ENCODE measurements at regions not wholly inside any gene's neighbourhood (a gene's known extent, or its start where the extent isn't known, plus 50 kb on each side); places are given as distances from the start of the nearest gene placed in this dataset.

DNA sequence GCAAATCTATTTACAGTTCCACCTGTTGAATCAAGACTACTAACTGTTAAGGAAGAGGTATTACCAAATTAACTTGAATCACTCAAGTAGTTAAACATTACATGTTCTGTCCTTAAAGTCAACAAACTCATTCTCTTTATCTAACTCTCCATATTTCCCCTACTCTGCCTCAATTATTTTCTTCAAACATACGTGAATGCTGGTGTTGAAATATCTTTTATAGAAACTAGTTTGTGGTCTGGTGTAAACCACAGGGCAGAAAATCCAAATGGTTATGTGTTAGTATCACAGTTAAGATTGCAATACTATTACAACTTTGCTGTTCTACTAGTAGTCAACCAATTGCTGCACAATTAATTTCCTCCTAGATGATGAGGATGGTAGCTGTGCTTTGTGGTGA is 603.5 kb downstream of the KCTD16 start:
- Histone ChIP-seq H3K27me3 (no peaks in the 10 kb centered on the region), H3K9me3 (no peaks in the 10 kb centered on the region), H3K27ac (no peak overlapping the region), H3K36me3 (no peaks in the 10 kb centered on the region), H3K4me3 (no peak overlapping the region), H3K4me1 (no peaks in the 10 kb centered on the region)
- ATAC-seq, result peak; percentile 33
- intact Hi-C loops (cut with DNase I), result no loop called here
- TF ChIP-seq, protein P1, sequence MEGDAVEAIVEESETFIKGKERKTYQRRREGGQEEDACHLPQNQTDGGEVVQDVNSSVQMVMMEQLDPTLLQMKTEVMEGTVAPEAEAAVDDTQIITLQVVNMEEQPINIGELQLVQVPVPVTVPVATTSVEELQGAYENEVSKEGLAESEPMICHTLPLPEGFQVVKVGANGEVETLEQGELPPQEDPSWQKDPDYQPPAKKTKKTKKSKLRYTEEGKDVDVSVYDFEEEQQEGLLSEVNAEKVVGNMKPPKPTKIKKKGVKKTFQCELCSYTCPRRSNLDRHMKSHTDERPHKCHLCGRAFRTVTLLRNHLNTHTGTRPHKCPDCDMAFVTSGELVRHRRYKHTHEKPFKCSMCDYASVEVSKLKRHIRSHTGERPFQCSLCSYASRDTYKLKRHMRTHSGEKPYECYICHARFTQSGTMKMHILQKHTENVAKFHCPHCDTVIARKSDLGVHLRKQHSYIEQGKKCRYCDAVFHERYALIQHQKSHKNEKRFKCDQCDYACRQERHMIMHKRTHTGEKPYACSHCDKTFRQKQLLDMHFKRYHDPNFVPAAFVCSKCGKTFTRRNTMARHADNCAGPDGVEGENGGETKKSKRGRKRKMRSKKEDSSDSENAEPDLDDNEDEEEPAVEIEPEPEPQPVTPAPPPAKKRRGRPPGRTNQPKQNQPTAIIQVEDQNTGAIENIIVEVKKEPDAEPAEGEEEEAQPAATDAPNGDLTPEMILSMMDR (IDR thresholded peaks at IDR 0.05), result no peak
- no peak for DNase-seq

DNA sequence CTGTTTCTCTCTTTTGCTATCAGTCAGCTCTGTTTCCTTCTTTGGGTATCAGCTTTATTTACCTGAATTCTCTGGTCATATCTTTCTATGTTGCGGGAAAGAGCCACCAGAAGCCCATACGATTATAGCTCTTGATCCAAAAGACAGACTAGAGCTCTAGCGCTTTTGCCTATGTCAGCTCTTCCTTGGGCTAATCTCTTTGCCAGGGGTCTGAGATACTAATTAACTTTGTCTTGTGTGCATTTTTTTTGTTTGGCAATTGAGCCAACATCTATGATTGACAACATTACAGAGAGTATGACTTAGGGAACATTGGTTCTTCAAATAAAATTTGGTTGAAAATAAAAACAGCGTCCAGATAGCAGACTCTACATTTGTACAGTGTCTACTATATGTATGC is 603.0 kb downstream of the KCTD16 start:
- H3K9me3 ChIP-seq, result no peaks in the 10 kb centered on the region
- H3K27me3 ChIP-seq, result no peaks in the 10 kb centered on the region
- DNase-seq (no peak), ATAC-seq (no peak)
- TF ChIP-seq, protein P1 (IDR thresholded peaks at IDR 0.05), result no peak
- H3K4me3 ChIP-seq, result no peak overlapping the region
- no peaks in the 10 kb centered on the region for H3K36me3 ChIP-seq
- intact Hi-C loops (cut with DNase I), result no loop called here
- H3K4me1 ChIP-seq, result no peaks in the 10 kb centered on the region
- no peak overlapping the region for H3K27ac ChIP-seq

DNA sequence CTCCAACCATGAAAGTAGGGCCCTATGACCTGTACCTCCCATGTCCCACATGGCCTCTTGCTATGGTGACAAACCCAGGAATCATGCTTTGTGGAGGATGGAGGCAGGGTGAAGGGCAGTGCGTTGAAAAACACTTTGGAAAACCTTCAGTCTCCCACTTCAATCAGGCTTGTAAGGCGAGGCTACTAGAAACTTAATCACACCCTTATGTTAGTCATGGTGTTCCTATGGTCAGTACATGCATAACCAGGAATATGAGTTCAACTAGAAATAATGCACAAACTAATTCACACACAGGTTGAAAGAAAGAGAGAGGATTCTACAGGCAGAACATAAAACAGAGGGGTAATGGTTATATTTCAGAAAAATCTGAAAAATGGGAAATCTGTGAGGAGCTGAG is 601.1 kb downstream of the KCTD16 start:
- Histone ChIP-seq H3K27me3 (no peaks in the 10 kb centered on the region), H3K36me3 (no peaks in the 10 kb centered on the region), H3K4me3 (no peak overlapping the region), H3K27ac (no peak overlapping the region), H3K9me3 (no peaks in the 10 kb centered on the region), H3K4me1 (no peaks in the 10 kb centered on the region)
- intact Hi-C loops (cut with DNase I), result no loop called here
- TF ChIP-seq, protein P1 (IDR thresholded peaks at IDR 0.05), result no peak
- DNase-seq (no peak), ATAC-seq (peak; percentile 37)

DNA sequence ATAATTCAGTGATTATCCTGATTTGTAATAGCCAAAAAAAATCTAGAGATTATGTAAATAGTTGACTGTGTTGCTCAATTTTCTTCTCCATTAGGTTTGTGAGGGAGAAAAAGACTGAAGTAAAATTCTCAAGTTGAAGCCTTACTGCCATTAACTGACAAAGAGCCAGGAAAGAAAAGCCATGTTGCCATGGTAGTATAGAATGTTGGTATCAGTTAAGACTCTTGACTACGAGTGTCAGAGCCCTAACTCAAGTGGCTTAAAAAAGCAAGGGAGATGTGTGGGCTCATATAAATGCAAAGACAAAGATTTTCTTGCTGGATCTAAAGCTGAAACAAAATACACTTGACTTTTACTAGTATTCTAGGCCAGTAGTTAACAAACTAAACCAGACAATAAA is 571.7 kb downstream of the KCTD16 start:
- peak in 2 of 4 donors; percentile 7 to 38 for DNase-seq
- intact Hi-C loops (cut with DNase I), result no loop called here

DNA sequence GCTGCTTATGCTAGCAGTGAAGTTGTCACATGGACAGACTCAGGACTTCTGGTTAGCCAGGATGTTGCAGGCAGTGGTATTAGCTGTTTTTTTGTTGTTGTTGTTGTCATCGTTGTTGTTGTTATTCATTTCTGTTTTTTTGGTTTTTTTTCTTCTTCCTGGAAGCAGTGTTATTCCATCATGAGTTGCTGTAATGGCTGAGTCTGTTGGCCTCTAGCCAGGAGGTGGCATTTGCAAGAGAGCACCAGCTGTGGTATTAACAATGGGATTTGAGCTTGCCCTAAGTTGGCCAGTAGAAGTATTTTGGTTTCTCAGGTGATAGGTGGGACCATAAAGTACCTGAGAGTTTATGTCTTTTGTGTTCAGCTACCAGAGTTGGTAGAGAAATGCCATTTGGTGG is 561.1 kb downstream of the KCTD16 start:
- H3K36me3 ChIP-seq, result no peaks in the 10 kb centered on the region
- H3K9me3 ChIP-seq, result peaks cover 0 to 46% of the 10 kb centered on the region in 2 donors
- no peak overlapping the region for H3K4me3 ChIP-seq
- H3K4me1 ChIP-seq, result no peaks in the 10 kb centered on the region
- no peaks in the 10 kb centered on the region for H3K27me3 ChIP-seq
- no peak overlapping the region for H3K27ac ChIP-seq
- intact Hi-C loops (cut with DNase I), result no loop called here
- ATAC-seq (no peak), DNase-seq (no peak)
- TF ChIP-seq, protein P1 (IDR thresholded peaks at IDR 0.05), result no peak

More for the DNA sequence above, 571.7 kb downstream of the KCTD16 start:
- Histone ChIP-seq H3K36me3 (no peaks in the 10 kb centered on the region), H3K27me3 (no peaks in the 10 kb centered on the region), H3K9me3 (peaks cover 0 to 26% of the 10 kb centered on the region in 2 donors), H3K27ac (no peak overlapping the region), H3K4me3 (no peak overlapping the region), H3K4me1 (no peaks in the 10 kb centered on the region)
- TF ChIP-seq, protein P1 (IDR thresholded peaks at IDR 0.05), result no peak
- ATAC-seq, result peak; percentile 23

Data from left lung (tissue), 4 donors.